ENCODE measurements at regions not wholly inside any gene's neighbourhood (a gene's known extent, or its start where the extent isn't known, plus 50 kb on each side); places are given as distances from the start of the nearest gene placed in this dataset.

DNA sequence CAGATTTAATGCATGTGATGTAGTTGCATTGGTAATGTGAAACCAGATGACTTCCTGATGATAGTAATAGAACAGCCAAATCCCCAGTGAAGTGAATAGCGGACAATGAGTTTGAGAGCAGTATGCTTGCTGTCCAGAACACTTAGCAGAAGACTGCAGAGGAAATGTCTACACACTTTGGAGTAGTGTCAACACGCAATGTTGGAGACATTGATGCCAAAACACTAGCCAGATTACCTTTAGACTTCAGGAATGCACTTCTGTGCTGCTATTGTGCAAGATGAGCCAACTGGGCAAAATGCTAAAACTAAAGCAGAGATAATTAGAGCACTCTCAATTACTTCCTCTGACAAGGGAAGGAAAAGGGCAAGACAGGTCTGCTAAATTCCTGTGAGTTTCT lies 176.7 kb downstream of the PRDM9 start:
- Histone ChIP-seq H3K36me3 (ENCODE audit: insufficient read depth, low read length) (no peaks in the 10 kb centered on the region), H3K9me3 (ENCODE audit: insufficient read depth, low read depth, low read length) (no peaks in the 10 kb centered on the region), H3K9me2 (replicated peaks; ENCODE audit: low read depth, low read length) (no peaks in the 10 kb centered on the region), H2AFZ (ENCODE audit: low read length) (no peak overlapping the region), H3K4me1 (ENCODE audit: insufficient read depth, low read length, poor library complexity, severe bottlenecking) (no peaks in the 10 kb centered on the region), H3K4me3 (ENCODE audit: low read length, poor library complexity, severe bottlenecking) (no peak overlapping the region), H3F3A (ENCODE audit: low read depth) (no peaks in the 10 kb centered on the region), H3K79me2 (ENCODE audit: insufficient read depth, low read length) (no peaks in the 10 kb centered on the region), H3K4me2 (ENCODE audit: low read depth, low read length, poor library complexity, severe bottlenecking) (no peak overlapping the region), H3K27me3 (ENCODE audit: insufficient read depth, low read length, poor library complexity, severe bottlenecking) (no peaks in the 10 kb centered on the region), H4K20me1 (ENCODE audit: insufficient read depth, low read length, poor library complexity, severe bottlenecking) (no peaks in the 10 kb centered on the region), H3K9ac (ENCODE audit: low read depth, low read length, poor library complexity, severe bottlenecking) (no peak overlapping the region)
- TF ChIP-seq CTCF (conservative IDR thresholded peaks at IDR 0.05; ENCODE audit: low read length) (no peak), EZH2phosphoT487 (IDR thresholded peaks at IDR 0.05; ENCODE audit: borderline replicate concordance) (no peak)

DNA sequence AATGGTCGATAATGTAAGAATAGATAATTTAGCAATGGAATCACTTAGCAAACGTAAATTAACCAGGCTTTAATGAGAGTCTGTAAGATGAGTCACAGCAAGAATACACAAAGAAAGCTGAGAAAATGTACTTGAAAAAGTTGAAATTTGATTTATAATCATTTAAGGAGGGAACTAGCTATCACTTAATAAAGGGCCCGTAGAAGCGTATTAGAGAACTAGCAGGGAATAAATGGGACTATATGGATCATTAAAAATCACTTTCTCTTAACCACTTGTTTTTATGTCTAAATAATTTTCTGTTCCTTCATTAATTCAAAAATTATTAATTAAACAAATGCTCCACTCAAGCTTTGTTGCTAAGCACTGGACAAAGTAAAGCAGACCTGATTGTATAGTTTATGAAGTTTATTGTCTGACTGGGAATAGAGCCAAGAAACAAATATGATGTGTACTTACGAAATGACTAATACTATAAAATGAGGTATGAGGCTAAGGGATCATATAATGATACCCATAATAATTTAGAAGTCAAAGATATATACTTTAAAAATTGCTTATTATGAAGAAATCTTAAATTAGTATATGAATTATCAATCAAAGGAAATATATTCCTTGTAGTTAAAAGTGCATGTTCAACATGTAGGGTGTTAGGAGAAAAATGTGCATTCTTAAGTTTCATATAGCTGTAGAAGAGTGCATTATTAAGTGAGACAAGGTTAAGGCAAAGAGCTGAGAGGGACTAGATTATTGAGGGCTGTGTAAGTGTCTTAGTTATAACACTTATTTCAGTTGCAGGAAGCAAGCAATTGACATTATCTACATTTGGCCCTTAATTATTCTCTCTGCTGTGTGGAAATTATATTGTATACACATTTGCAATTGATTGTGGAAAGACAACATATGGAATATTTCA lies 196.8 kb downstream of the PRDM9 start:
- H3K4me2 ChIP-seq (ENCODE audit: low read depth, low read length, poor library complexity, severe bottlenecking), result no peak overlapping the region
- H2AFZ ChIP-seq (ENCODE audit: low read length), result no peak overlapping the region
- no peaks in the 10 kb centered on the region for H4K20me1 ChIP-seq (ENCODE audit: insufficient read depth, low read length, poor library complexity, severe bottlenecking)
- no peaks in the 10 kb centered on the region for H3F3A ChIP-seq (ENCODE audit: low read depth)
- H3K4me3 ChIP-seq (ENCODE audit: low read length, poor library complexity, severe bottlenecking), result no peak overlapping the region
- no peaks in the 10 kb centered on the region for H3K4me1 ChIP-seq (ENCODE audit: insufficient read depth, low read length, poor library complexity, severe bottlenecking)
- no peak overlapping the region for H3K9ac ChIP-seq (ENCODE audit: low read depth, low read length, poor library complexity, severe bottlenecking)
- no peak for TF ChIP-seq EZH2phosphoT487 (IDR thresholded peaks at IDR 0.05; ENCODE audit: borderline replicate concordance)
- TF ChIP-seq CTCF (conservative IDR thresholded peaks at IDR 0.05; ENCODE audit: low read length), result no peak
- no peaks in the 10 kb centered on the region for H3K79me2 ChIP-seq (ENCODE audit: insufficient read depth, low read length)
- no peaks in the 10 kb centered on the region for H3K9me3 ChIP-seq (ENCODE audit: insufficient read depth, low read depth, low read length)
- no peaks in the 10 kb centered on the region for H3K36me3 ChIP-seq (ENCODE audit: insufficient read depth, low read length)
- no peaks in the 10 kb centered on the region for H3K9me2 ChIP-seq (replicated peaks; ENCODE audit: low read depth, low read length)
- H3K27me3 ChIP-seq (ENCODE audit: insufficient read depth, low read length, poor library complexity, severe bottlenecking), result no peaks in the 10 kb centered on the region

- Histone ChIP-seq H3K4me1 (ENCODE audit: insufficient read depth, low read length, poor library complexity, severe bottlenecking) (no peaks in the 10 kb centered on the region), H4K20me1 (ENCODE audit: insufficient read depth, low read length, poor library complexity, severe bottlenecking) (no peaks in the 10 kb centered on the region), H3K4me3 (ENCODE audit: low read length, poor library complexity, severe bottlenecking) (no peak overlapping the region), H3K9me2 (replicated peaks; ENCODE audit: low read depth, low read length) (no peaks in the 10 kb centered on the region; the same call in 1 of the 2 replicates), H3K9ac (ENCODE audit: low read depth, low read length, poor library complexity, severe bottlenecking) (no peak overlapping the region), H3K36me3 (ENCODE audit: insufficient read depth, low read length) (no peaks in the 10 kb centered on the region), H3K9me3 (ENCODE audit: insufficient read depth, low read depth, low read length) (no peaks in the 10 kb centered on the region), H3F3A (ENCODE audit: low read depth) (no peaks in the 10 kb centered on the region), H3K27me3 (ENCODE audit: insufficient read depth, low read length, poor library complexity, severe bottlenecking) (no peaks in the 10 kb centered on the region), H3K4me2 (ENCODE audit: low read depth, low read length, poor library complexity, severe bottlenecking) (no peak overlapping the region), H3K79me2 (ENCODE audit: insufficient read depth, low read length) (no peaks in the 10 kb centered on the region), H2AFZ (ENCODE audit: low read length) (no peak overlapping the region)
- TF ChIP-seq CTCF (conservative IDR thresholded peaks at IDR 0.05; ENCODE audit: low read length) (no peak), EZH2phosphoT487 (IDR thresholded peaks at IDR 0.05; ENCODE audit: borderline replicate concordance) (no peak)
These were observed 210.1 kb downstream of the PRDM9 start for GRCh38 chr5:23717486-23717885.

Measured in Loucy (cell line).